Neural progenitor cell (in vitro differentiated cells): ENCODE measurements at regions not wholly inside any gene's neighbourhood (a gene's known extent, or its start where the extent isn't known, plus 50 kb on each side); places are given as distances from the start of the nearest gene placed in this dataset.

Source experiments
- DNase-seq: peaks from one replicate; pipeline ENCODE4 v3.0.0-alpha.2; 2016; ENCODE audit warnings: low spot score
- H2AFZ ChIP-seq: fragments of 200-600 bp; sonication (generic); replicated peaks from 2 replicates; pipeline ENCODE4 v1.6.1; 2016; ENCODE audit warnings: antibody characterized with exemption
- H3F3A ChIP-seq: fragments of 200-600 bp; sonication (generic); 2 replicates; pipeline ENCODE4 v1.6.1; 2016; ENCODE audit warnings: antibody characterized with exemption, low read depth
- H3K27ac ChIP-seq: fragments of 200-600 bp; sonication (generic); 2 replicates; pipeline ENCODE4 v1.5.1; 2016; ENCODE audit warnings: mild to moderate bottlenecking
- H3K27me3 ChIP-seq: fragments of 200-600 bp; sonication (generic); 2 replicates; pipeline ENCODE4 v1.6.1; 2016; ENCODE audit warnings: mild to moderate bottlenecking, moderate library complexity
- H3K36me3 ChIP-seq: fragments of 200-600 bp; sonication (generic); 2 replicates; pipeline ENCODE4 v1.5.1; 2016
- H3K4me1 ChIP-seq: fragments of 200-600 bp; sonication (generic); 2 replicates; pipeline ENCODE4 v1.6.1; 2016; ENCODE audit warnings: mixed run types
- H3K4me2 ChIP-seq: fragments of 200-600 bp; sonication (generic); 2 replicates; pipeline ENCODE4 v1.6.1; 2016
- H3K4me3 ChIP-seq: fragments of 200-600 bp; sonication (generic); 2 replicates; pipeline ENCODE4 v1.5.1; 2016
- H3K79me2 ChIP-seq: fragments of 200-600 bp; sonication (generic); 2 replicates; pipeline ENCODE4 v1.6.1; 2016; ENCODE audit warnings: low read depth
- H3K9ac ChIP-seq: fragments of 200-600 bp; sonication (generic); 2 replicates; pipeline ENCODE4 v1.6.1; 2016
- H3K9me3 ChIP-seq: fragments of 200-600 bp; sonication (generic); 2 replicates; pipeline ENCODE4 v1.5.1; 2016; ENCODE audit warnings: low read depth
- H4K20me1 ChIP-seq: fragments of 200-600 bp; sonication (generic); 2 replicates; pipeline ENCODE4 v1.6.1; 2016; ENCODE audit warnings: low read depth
- H3K27ac Mint-ChIP-seq: 3 replicates; pipeline ENCODE4 v1.8.0; 2021; ENCODE audit warnings: mixed read lengths
- H3K27me3 Mint-ChIP-seq: 2 replicates; pipeline ENCODE4 v1.8.0; 2022; ENCODE audit warnings: low read depth, mild to moderate bottlenecking, inconsistent platforms, moderate library complexity, mixed read lengths; ENCODE audit not compliant: insufficient read depth
- H3K36me3 Mint-ChIP-seq: 3 replicates; pipeline ENCODE4 v1.8.0; 2021; ENCODE audit warnings: mixed read lengths
- H3K4me1 Mint-ChIP-seq: 3 replicates; pipeline ENCODE4 v1.8.0; 2021; ENCODE audit warnings: mixed read lengths
- H3K4me3 Mint-ChIP-seq: 3 replicates; pipeline ENCODE4 v1.8.0; 2021; ENCODE audit warnings: mild to moderate bottlenecking, moderate library complexity, mixed read lengths
- H3K9me3 Mint-ChIP-seq: 3 replicates; pipeline ENCODE4 v1.8.0; 2020; ENCODE audit warnings: mixed read lengths
- EZH2 ChIP-seq: fragments of 200-600 bp; sonication (generic); IDR thresholded peaks from 2 replicates; pipeline ENCODE4 v1.6.1; 2017; ENCODE audit warnings: antibody characterized with exemption, mild to moderate bottlenecking, moderate library complexity
- EZH2phosphoT487 ChIP-seq: fragments of 200-600 bp; sonication (generic); IDR thresholded peaks from 2 replicates; pipeline ENCODE4 v1.6.1; 2017; ENCODE audit warnings: antibody characterized with exemption
- TF ChIP-seq, protein P1 (sequence below): fragments of 200-600 bp; sonication (generic); IDR thresholded peaks from 2 replicates; pipeline ENCODE4 v1.5.1; 2017; ENCODE audit warnings: antibody characterized with exemption, mild to moderate bottlenecking

DNA sequence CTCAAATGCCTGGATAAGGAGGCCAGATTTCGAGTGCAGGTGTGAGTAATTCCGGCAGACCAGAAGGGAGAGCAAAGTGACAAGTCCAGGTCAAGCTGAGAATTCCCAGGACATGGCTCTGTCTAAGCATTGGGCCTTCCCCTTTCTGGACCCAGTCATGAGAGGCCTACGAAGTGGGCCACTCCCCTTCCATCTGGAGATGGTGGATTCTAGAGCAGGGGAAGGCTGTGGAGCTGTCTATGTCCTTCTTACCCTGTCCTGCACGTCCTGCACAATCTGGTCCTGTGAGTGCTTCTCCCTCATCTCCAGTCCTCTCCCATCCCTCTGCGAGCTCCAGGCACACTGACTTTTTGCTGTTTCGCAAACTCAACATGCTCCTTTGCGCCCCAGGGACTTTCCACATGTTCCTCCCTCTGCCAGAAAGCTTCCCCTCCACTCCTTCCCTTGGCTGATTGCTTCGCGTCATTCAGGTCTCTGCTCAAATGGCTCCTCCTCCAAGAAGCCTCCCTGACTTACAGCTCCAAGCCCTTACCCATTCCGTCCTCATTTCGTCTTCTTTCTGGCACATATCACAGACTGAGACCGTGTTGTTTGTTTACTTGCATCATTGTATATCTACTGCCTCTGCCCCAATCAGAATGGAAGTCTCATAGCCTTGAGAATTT is 193.2 kb downstream of the URI1 start:
- no peak overlapping the region for H2AFZ ChIP-seq
- H3K27ac Mint-ChIP-seq, result no peak overlapping the region

DNA sequence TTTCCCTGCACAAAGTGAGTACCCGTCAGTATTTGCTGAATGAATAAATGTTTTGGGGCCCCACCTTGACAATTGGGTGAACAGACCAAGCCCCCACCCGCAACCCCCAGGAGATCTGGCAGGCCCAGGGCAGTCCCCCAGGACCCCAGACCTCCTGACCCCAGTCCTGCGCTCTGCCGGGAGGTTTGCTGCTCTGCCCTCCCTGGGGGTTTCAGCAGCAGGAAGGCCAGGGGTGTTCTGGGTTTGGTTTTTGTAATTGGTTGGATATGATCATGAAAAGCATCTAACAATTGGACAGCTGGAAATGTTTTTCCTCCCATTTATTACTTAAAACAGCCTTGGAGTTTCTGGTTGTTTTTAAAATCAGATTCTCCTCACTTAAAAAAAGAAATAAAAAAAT is 193.8 kb downstream of the URI1 start:
- H3K27me3 ChIP-seq, result no peaks in the 10 kb centered on the region
- no peak for TF ChIP-seq EZH2phosphoT487
- TF ChIP-seq, protein P1, sequence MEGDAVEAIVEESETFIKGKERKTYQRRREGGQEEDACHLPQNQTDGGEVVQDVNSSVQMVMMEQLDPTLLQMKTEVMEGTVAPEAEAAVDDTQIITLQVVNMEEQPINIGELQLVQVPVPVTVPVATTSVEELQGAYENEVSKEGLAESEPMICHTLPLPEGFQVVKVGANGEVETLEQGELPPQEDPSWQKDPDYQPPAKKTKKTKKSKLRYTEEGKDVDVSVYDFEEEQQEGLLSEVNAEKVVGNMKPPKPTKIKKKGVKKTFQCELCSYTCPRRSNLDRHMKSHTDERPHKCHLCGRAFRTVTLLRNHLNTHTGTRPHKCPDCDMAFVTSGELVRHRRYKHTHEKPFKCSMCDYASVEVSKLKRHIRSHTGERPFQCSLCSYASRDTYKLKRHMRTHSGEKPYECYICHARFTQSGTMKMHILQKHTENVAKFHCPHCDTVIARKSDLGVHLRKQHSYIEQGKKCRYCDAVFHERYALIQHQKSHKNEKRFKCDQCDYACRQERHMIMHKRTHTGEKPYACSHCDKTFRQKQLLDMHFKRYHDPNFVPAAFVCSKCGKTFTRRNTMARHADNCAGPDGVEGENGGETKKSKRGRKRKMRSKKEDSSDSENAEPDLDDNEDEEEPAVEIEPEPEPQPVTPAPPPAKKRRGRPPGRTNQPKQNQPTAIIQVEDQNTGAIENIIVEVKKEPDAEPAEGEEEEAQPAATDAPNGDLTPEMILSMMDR, result no peak
- no peak for TF ChIP-seq EZH2
- peaks cover 33% of the 10 kb centered on the region for H3K4me1 Mint-ChIP-seq
- no peak overlapping the region for H2AFZ ChIP-seq
- no peak overlapping the region for H3K4me3 ChIP-seq
- no peaks in the 10 kb centered on the region for H3K36me3 Mint-ChIP-seq
- H3K9me3 Mint-ChIP-seq, result no peaks in the 10 kb centered on the region
- H3K9me3 ChIP-seq, result no peaks in the 10 kb centered on the region
- no peak overlapping the region for H3K4me3 Mint-ChIP-seq
- no peak overlapping the region for H3K27ac ChIP-seq
- no peaks in the 10 kb centered on the region for H4K20me1 ChIP-seq
- no peaks in the 10 kb centered on the region for H3K79me2 ChIP-seq
- H3K4me1 ChIP-seq, result peaks cover 14% of the 10 kb centered on the region
- H3K27me3 Mint-ChIP-seq, result peaks cover 3% of the 10 kb centered on the region
- H3K36me3 ChIP-seq, result no peaks in the 10 kb centered on the region
- peaks cover 15% of the 10 kb centered on the region for H3F3A ChIP-seq
- no peak overlapping the region for H3K4me2 ChIP-seq
- no peak overlapping the region for H3K9ac ChIP-seq
- no peak for DNase-seq
- no peak overlapping the region for H3K27ac Mint-ChIP-seq

More for the DNA sequence above, 193.2 kb downstream of the URI1 start:
- Histone ChIP-seq H3F3A (peaks cover 15% of the 10 kb centered on the region), H3K36me3 (no peaks in the 10 kb centered on the region), H3K4me1 (peaks cover 14% of the 10 kb centered on the region), H4K20me1 (no peaks in the 10 kb centered on the region), H3K27me3 (no peaks in the 10 kb centered on the region), H3K27ac (no peak overlapping the region), H3K4me3 (no peak overlapping the region), H3K79me2 (no peaks in the 10 kb centered on the region), H3K9ac (no peak overlapping the region), H3K4me2 (no peak overlapping the region), H3K9me3 (no peaks in the 10 kb centered on the region)
- TF ChIP-seq EZH2 (no peak), EZH2phosphoT487 (no peak)
- TF ChIP-seq, protein P1, result no peak
- no peaks in the 10 kb centered on the region for H3K9me3 Mint-ChIP-seq
- H3K4me3 Mint-ChIP-seq, result no peak overlapping the region
- DNase-seq, result no peak
- H3K4me1 Mint-ChIP-seq, result peaks cover 33% of the 10 kb centered on the region
- H3K27me3 Mint-ChIP-seq, result peaks cover 3% of the 10 kb centered on the region
- H3K36me3 Mint-ChIP-seq, result no peaks in the 10 kb centered on the region

DNA sequence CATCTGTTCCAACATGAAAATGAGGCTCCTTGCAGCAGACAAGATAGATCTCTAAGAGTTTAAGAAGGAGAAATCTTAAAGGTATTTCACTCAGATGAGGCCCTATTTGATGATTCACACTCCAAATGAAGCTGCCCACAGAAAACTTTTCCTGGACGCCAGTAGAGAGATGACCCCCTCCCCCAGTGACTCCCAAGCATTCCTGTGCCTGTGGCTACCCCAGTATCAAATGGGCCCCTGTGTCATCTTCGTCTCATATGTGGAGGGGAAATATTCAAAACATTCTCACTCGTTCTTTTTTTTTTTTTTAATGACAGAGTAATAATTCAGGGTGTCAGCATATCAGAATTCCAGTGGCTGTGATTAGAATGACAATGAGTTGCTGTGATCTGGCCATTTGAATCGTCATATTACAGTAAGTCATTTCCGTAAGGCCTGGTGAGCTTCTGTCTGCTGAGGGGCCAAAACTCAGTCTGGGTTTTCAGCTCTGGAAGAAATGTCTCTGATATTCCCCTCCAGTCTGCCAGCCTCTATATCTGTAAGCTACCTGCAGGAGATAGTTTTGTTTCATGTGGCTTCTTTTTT is 194.7 kb downstream of the URI1 start:
- Histone ChIP-seq H4K20me1 (no peaks in the 10 kb centered on the region), H3K4me3 (no peak overlapping the region), H3K79me2 (no peaks in the 10 kb centered on the region), H2AFZ (no peak overlapping the region), H3K27ac (no peak overlapping the region), H3K27me3 (no peaks in the 10 kb centered on the region), H3K4me2 (no peak overlapping the region), H3K4me1 (peaks cover 12% of the 10 kb centered on the region), H3K9me3 (no peaks in the 10 kb centered on the region), H3K9ac (no peak overlapping the region), H3F3A (peaks cover 13% of the 10 kb centered on the region), H3K36me3 (no peaks in the 10 kb centered on the region)
- H3K27me3 Mint-ChIP-seq, result peaks cover 3% of the 10 kb centered on the region
- TF ChIP-seq, protein P1, result no peak
- TF ChIP-seq EZH2, result no peak
- no peak for TF ChIP-seq EZH2phosphoT487
- H3K4me3 Mint-ChIP-seq, result no peak overlapping the region
- no peaks in the 10 kb centered on the region for H3K36me3 Mint-ChIP-seq
- no peaks in the 10 kb centered on the region for H3K9me3 Mint-ChIP-seq
- no peak overlapping the region for H3K27ac Mint-ChIP-seq
- H3K4me1 Mint-ChIP-seq, result peaks cover 30% of the 10 kb centered on the region
- DNase-seq, result no peak
